PC-9 (cell line): ENCODE measurements at regions not wholly inside any gene's neighbourhood (a gene's known extent, or its start where the extent isn't known, plus 50 kb on each side); places are given as distances from the start of the nearest gene placed in this dataset.

Source experiments
- CTCF ChIP-seq: fragments of 200-600 bp; sonication (generic); conservative IDR thresholded peaks from 2 replicates; pipeline ENCODE4 v1.6.1; 2017; ENCODE audit warnings: mixed run types, antibody characterized with exemption, mild to moderate bottlenecking, moderate library complexity
- EZH2 ChIP-seq: fragments of 200-600 bp; sonication (generic); IDR thresholded peaks from 2 replicates; pipeline ENCODE4 v1.8.0; 2017; ENCODE audit warnings: antibody characterized with exemption, low read depth

DNA sequence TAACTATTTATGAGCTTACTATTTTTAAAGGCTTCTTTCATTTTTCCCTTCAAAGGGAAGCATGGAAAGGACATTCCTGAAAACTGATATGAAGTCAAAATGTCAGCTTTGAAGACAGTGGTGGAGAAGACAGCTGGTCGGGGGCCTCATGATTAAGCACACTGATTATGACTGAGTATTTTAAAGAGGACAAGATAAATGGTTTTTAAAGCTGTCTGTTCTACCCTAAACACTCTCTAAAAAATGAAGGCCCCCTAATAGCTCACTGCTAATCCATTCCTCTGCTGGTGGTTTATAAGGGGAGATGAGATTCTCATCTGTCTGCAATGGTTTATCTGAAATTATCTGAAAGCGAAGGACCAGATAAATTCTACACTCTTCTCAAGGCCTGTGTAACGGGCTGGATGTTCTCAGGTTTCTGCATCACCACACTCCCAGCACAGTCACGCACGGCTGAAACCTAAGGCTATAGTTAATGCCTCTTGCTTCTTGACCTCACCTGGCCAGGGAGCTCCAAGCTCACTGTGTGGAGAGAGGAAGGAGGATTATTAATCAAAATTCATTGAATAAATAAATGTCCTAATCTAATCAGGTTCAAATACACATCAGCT is 86.9 kb upstream of the DOCK9 start:
- TF ChIP-seq CTCF, result no peak
- TF ChIP-seq EZH2, result no peak
